Activated naive CD4-positive, alpha-beta T cell treated with anti-CD3 and anti-CD28 coated beads, Interleukin-2, amount 50 U/mL, for 24 hours (primary cell): ENCODE measurements at regions not wholly inside any gene's neighbourhood (a gene's known extent, or its start where the extent isn't known, plus 50 kb on each side); places are given as distances from the start of the nearest gene placed in this dataset.
"Not testable (repeated sequence)": the region's sequence is repeated elsewhere in the genome, so short reads cannot be mapped to it uniquely, and the experiment has no call there.

Source experiments
- H3K27ac Mint-ChIP-seq: one replicate; pipeline ENCODE4 v1.8.0; 2021; ENCODE audit warnings: mild to moderate bottlenecking, mixed read lengths
- H3K27me3 Mint-ChIP-seq: one replicate; pipeline ENCODE4 v1.8.0; 2021; ENCODE audit warnings: mixed read lengths
- H3K36me3 Mint-ChIP-seq: one replicate; pipeline ENCODE4 v1.8.0; 2021; ENCODE audit warnings: mixed read lengths
- H3K4me1 Mint-ChIP-seq: one replicate; pipeline ENCODE4 v1.8.0; 2021; ENCODE audit warnings: mixed read lengths
- H3K4me3 Mint-ChIP-seq: one replicate; pipeline ENCODE4 v1.8.0; 2021; ENCODE audit warnings: mild to moderate bottlenecking, mixed read lengths
- H3K9me3 Mint-ChIP-seq: one replicate; pipeline ENCODE4 v1.8.0; 2021; ENCODE audit warnings: mixed read lengths

DNA sequence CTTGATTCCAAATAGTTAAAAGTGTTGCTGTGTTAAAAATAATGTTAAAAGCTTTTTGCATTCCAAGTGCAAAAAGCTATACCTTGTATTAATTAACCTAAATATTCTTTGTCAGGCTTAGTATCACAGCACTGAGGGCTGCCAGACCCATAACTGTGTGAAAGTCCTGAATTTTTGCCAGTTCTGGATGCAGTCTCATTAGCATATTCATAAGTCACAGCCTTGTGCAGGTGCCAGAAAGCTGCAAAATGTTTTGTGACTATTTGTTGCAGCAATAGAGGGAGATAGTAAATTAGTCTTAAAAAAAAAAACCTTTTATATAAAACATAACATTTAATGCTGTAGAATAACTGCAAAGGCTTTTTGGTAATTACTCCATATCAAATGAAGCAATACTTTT, 56.6 kb downstream of the SLITRK1 start:
- Mint-ChIP-seq H3K4me3 (no peak overlapping the region), H3K27ac (no peak overlapping the region), H3K9me3 (peaks cover 12% of the 10 kb centered on the region), H3K36me3 (no peaks in the 10 kb centered on the region), H3K4me1 (no peaks in the 10 kb centered on the region), H3K27me3 (no peaks in the 10 kb centered on the region)

DNA sequence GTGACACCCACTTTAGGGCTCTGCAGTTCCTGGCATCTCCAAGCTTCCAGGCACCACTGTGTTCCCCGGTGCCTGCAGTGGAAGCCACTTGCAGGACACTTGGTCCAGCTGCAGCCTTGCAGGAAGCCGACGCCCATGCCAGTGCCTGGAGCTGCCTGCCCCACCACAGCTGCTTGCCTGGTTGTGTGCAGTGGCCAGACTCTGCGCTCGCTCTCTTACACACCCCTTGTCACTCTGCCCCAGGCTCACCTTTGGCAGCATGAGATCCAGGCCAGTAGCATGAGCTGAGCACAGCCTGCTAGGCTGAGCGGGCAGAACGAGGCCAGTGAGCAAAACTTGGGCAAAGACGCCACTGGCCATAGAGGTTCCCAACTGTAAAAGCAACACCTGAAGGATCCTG, 57.7 kb downstream of the SLITRK1 start:
- peaks cover 5% of the 10 kb centered on the region for H3K9me3 Mint-ChIP-seq
- H3K27ac Mint-ChIP-seq, result no peak overlapping the region
- H3K36me3 Mint-ChIP-seq, result no peaks in the 10 kb centered on the region
- H3K27me3 Mint-ChIP-seq, result no peaks in the 10 kb centered on the region
- no peak overlapping the region for H3K4me3 Mint-ChIP-seq
- no peaks in the 10 kb centered on the region for H3K4me1 Mint-ChIP-seq

DNA sequence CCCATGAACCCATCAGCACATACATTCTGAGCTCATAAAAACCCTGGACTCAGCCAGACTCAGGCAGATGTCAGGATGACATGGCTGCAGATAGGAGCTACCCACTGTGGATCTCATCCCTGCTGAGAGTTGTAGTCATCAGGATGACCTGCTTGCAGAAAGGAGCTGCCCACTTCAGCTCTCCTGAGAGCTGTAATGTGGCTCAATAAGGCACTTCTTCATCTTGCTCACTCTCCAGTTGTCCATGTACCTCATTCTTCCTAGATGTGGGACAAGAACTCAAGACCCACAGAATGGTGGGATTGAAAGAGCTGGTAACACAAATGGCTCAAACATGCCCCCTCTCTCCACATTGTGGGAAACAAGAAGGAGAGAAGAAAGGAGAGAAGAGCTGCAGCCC, 58.2 kb downstream of the SLITRK1 start:
- Mint-ChIP-seq H3K27ac (no peak overlapping the region), H3K9me3 (peaks cover 4% of the 10 kb centered on the region), H3K36me3 (no peaks in the 10 kb centered on the region), H3K27me3 (no peaks in the 10 kb centered on the region), H3K4me1 (no peaks in the 10 kb centered on the region), H3K4me3 (no peak overlapping the region)

DNA sequence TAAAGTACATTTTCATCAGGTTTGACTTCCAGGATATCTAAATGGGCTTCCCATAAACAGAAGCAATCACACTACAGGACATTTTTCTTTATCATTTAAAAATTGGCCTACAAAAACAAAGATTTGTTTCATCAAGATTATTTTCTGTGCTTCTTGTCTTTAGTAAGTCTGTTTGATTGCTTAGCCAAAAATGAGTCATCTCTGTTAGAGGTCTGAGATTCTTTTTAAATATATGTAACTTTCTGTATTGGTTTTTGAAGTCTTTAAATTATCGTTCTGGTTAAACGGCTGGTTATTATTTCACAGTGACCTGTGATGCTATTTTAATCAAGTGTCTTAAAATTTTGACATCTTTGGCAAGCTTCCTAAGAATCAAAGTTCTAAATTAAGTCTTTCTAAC, 62.7 kb downstream of the SLITRK1 start:
- H3K9me3 Mint-ChIP-seq, result peaks cover 4% of the 10 kb centered on the region

DNA sequence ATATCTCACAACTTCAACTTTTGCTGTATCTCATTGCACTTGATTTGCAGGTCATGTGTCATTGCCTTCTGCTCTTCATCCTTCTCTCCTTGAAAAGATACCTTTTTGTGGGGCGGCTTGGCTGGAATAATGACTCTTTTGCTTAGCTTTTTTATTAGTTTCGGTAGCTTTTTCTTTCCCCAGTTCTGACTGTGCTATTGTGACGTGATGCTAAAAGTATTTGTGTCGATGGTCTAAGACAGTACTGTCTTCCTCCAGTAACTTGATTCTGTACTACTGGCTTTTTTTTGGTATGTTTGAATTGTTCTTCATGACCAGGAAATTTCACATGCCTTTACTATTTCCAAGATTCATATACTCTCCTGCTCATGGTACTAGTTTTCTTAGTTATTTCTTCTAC, 63.1 kb downstream of the SLITRK1 start:
- Mint-ChIP-seq H3K27ac (no peak overlapping the region), H3K36me3 (no peaks in the 10 kb centered on the region), H3K4me1 (no peaks in the 10 kb centered on the region), H3K9me3 (peaks cover 4% of the 10 kb centered on the region), H3K4me3 (no peak overlapping the region), H3K27me3 (no peaks in the 10 kb centered on the region)

More for the DNA sequence above, 62.7 kb downstream of the SLITRK1 start:
- no peaks in the 10 kb centered on the region for H3K4me1 Mint-ChIP-seq
- no peak overlapping the region for H3K4me3 Mint-ChIP-seq
- H3K27ac Mint-ChIP-seq, result no peak overlapping the region
- no peaks in the 10 kb centered on the region for H3K27me3 Mint-ChIP-seq
- no peaks in the 10 kb centered on the region for H3K36me3 Mint-ChIP-seq

DNA sequence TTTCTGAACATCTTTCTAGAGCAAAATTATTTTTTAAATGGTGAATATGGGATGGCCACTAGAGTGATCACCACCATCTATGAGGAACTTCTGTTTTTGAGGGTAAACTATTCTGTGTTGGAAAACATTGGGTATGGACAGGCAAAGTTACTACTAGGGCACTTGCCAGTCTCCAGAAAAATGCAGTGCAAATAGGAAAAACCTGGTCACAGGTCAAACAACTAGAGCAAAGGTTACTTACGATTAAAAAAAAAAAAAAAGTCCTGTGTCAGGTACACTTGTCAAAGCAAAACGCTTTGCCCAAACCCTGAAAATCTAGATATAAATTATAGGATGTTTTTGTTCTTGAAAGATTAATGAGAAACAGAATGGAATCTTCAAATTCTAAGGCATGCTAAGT, 66.2 kb downstream of the SLITRK1 start:
- Mint-ChIP-seq H3K4me3 (no peak overlapping the region), H3K9me3 (peaks cover 9% of the 10 kb centered on the region), H3K36me3 (no peaks in the 10 kb centered on the region), H3K27me3 (no peaks in the 10 kb centered on the region), H3K27ac (no peak overlapping the region), H3K4me1 (no peaks in the 10 kb centered on the region)

DNA sequence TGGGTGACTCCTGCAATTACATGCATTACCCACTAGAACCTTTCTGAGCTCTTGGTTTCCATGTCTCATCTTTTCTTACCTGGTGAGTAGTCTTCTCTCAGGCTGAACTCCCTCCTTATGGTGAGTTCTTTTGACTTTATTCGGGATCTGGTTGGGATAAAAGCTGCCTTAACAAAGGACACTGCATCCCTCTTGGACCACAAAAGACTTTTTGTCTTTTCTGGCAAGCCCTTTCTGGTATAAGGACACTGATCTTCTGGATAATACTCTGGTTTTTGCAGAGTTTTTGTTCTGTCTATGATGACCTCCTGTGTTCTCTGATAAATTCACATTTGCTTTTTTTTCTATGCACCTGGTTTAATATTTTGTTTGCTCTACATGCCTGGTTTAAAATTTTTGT, 66.7 kb downstream of the SLITRK1 start:
- Mint-ChIP-seq H3K27ac (no peak overlapping the region), H3K4me3 (no peak overlapping the region), H3K9me3 (peaks cover 9% of the 10 kb centered on the region), H3K36me3 (no peaks in the 10 kb centered on the region), H3K27me3 (no peaks in the 10 kb centered on the region), H3K4me1 (no peaks in the 10 kb centered on the region)

DNA sequence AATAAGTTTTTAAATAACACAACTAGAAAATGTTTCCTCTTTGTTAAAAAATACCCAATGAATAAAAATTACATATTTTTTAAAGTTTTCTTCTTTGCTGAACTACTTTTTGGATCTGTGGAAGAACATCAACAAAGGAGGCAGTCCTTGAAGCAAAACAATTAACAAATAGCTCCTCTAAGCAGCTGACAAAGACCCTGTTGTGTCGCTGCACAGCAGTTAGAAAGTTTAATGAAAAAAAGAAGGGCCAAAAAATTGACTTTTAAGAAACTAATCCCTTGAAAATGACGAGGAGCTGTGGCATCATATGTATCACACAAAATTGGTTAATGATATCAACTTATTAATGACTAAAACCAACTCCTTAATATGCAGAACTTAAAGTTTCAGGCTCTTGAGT, 72.1 kb downstream of the SLITRK1 start:
- H3K27me3 Mint-ChIP-seq, result no peaks in the 10 kb centered on the region
- H3K9me3 Mint-ChIP-seq, result peaks cover 9% of the 10 kb centered on the region
- H3K36me3 Mint-ChIP-seq, result no peaks in the 10 kb centered on the region
- H3K4me1 Mint-ChIP-seq, result no peaks in the 10 kb centered on the region
- H3K4me3 Mint-ChIP-seq, result no peak overlapping the region
- no peak overlapping the region for H3K27ac Mint-ChIP-seq

DNA sequence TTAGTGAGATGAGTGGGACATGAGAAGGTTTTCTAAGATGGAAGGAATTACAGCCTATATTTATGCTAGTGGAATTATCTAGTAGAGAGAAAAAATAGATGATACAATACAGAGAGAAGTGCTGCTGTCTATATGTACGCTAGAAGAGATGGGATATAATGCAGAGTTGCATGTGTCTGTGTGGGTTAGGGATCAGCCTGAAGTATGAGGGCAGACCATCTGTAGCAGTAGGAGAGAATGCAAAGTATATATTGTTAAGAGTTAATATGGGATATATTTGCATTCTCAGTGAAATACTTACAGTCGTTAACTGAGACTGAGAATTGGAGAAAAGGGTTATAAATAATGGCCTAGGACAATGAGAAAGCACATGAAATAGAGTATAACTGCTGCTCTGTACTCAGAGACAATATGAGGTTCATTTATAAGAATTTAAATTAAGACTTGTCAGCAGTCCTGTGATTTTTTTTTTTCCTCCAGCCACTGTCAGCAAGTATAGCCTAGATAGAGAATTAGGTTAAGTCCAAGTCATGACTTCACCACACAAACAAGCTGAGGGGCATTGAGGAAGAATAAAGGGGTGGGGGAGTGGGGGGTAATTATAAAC, 77.8 kb downstream of the SLITRK1 start:
- H3K9me3 Mint-ChIP-seq, result peaks cover 6% of the 10 kb centered on the region
- no peaks in the 10 kb centered on the region for H3K4me1 Mint-ChIP-seq
- H3K27me3 Mint-ChIP-seq, result no peaks in the 10 kb centered on the region
- no peaks in the 10 kb centered on the region for H3K36me3 Mint-ChIP-seq
- no peak overlapping the region for H3K27ac Mint-ChIP-seq
- H3K4me3 Mint-ChIP-seq, result no peak overlapping the region

DNA sequence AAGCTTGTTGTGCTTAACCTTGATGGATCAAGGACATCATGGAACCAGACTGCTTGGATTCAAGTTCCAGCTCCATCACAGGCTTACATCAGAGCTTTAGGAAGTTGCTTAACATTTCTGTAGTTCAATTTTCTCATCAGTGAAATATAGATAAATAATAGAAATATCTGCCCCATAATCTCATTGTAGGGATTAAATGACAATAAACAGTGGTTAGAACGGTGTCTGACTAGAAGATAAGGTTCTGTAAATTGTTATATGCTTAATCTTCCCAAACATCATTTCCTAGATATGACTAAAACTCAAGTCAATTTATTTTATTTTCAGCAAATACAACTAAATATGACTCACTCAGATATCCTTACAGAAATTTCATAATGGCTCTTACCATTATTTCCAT, 83.5 kb downstream of the SLITRK1 start:
- Mint-ChIP-seq H3K4me1 (no peaks in the 10 kb centered on the region), H3K9me3 (peaks cover 6% of the 10 kb centered on the region), H3K36me3 (no peaks in the 10 kb centered on the region), H3K27ac (no peak overlapping the region), H3K27me3 (no peaks in the 10 kb centered on the region), H3K4me3 (no peak overlapping the region)

DNA sequence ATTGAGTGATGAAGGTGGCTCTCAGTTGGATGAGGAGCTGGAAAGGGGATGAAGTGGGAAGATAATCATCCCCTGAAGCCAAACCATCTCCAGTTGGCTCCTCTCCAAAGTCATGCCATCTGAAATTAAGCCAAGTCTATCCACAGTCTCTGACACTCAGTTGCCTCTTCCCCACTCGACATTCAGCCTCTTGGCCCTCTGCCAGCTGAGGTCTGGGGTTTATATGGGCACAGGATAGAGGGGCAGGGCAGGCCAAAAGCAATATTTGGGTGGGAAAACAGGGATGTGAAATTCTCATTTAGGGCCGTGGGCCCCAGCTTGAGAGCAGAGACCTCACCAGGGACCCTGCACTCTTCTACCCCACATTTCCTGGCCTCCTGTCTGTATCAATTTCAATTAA, 85.9 kb downstream of the SLITRK1 start:
- Mint-ChIP-seq H3K4me3 (no peak overlapping the region), H3K4me1 (no peaks in the 10 kb centered on the region), H3K27ac (no peak overlapping the region), H3K9me3 (no peaks in the 10 kb centered on the region), H3K36me3 (no peaks in the 10 kb centered on the region), H3K27me3 (no peaks in the 10 kb centered on the region)

DNA sequence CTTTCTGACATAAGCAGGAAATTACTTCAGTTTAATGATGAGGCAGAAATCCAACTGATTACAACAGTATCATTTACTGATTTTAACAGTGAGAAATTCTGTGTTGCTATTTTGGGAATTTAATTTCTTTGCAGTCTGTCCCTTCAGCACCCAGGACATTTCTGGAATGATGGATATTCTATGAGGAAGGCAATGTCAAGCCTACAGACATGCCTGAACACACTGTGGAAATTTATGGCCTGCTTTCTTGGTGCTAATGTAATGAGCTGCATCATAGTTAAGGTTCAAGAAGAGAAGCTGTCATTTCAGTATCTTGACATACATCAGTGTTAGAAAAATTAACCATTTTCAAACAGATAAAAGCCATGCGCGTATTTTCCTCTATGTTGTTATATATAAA, 87.7 kb downstream of the SLITRK1 start:
- Mint-ChIP-seq H3K27me3 (no peaks in the 10 kb centered on the region), H3K36me3 (no peaks in the 10 kb centered on the region), H3K27ac (no peak overlapping the region), H3K4me3 (no peak overlapping the region), H3K9me3 (no peaks in the 10 kb centered on the region), H3K4me1 (no peaks in the 10 kb centered on the region)

DNA sequence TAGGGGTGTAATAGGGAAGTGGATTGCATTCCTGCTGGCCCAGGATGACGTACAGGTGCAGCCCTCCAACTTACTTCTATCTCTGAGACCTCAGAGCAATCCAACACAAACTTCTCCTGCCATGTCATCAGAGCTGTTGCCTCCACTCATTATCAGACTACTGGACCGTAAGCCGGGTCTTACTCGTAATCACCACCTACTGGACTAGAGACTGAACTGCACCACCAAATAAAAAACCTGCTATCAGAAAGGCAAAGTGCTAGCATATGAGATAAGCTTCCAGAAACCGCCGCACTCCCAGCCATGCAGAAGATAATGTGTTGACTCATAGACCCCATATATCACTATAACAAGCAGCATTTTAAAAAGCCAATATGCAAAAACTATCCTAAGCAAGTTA, 102.0 kb downstream of the SLITRK1 start:
- H3K4me3 Mint-ChIP-seq, result no peak overlapping the region
- peaks cover 18% of the 10 kb centered on the region for H3K9me3 Mint-ChIP-seq
- no peak overlapping the region for H3K27ac Mint-ChIP-seq
- no peaks in the 10 kb centered on the region for H3K36me3 Mint-ChIP-seq
- no peaks in the 10 kb centered on the region for H3K27me3 Mint-ChIP-seq
- no peaks in the 10 kb centered on the region for H3K4me1 Mint-ChIP-seq

DNA sequence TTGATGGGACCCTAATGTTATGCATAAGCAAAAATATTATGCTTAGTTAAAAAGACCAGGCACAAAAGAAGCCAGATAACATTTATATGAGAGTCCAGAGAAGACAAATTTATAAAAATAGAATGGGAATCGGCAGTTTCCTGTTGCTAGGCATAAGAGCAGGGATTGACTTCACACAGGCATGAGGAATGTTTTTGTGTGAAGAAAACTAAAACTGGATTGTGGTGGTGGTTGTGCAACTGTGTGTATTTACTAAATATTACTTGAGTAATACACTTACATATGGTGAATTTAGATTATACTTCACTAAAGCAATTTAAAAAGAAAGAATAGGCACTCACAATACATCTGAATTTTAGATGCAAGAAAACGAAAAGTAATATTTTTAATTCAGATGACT, 108.3 kb downstream of the SLITRK1 start:
- peaks cover 5% of the 10 kb centered on the region for H3K9me3 Mint-ChIP-seq
- H3K27ac Mint-ChIP-seq, result no peak overlapping the region
- H3K4me3 Mint-ChIP-seq, result no peak overlapping the region
- H3K4me1 Mint-ChIP-seq, result no peaks in the 10 kb centered on the region
- H3K36me3 Mint-ChIP-seq, result no peaks in the 10 kb centered on the region
- H3K27me3 Mint-ChIP-seq, result no peaks in the 10 kb centered on the region

DNA sequence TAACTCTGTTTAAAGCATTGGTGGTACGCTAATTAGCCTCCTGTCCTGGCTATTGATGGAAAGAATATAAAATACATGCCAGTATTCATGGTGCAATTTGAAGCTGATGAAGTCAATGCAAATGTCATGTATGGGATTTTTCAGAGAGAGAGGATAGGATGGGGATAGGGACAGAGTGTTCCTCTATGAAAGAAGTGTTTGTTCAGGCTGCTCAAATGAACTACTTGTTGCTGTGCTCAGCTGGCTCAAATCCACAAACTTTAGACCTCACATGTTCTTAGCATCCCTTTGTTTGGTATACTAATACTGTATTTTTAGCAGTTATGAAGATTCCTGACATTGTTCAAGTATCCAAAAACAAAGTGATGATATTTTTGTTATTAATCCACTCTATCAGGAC, 116.5 kb downstream of the SLITRK1 start:
- H3K9me3 Mint-ChIP-seq, result peaks cover 12% of the 10 kb centered on the region
- H3K27ac Mint-ChIP-seq, result no peak overlapping the region
- no peaks in the 10 kb centered on the region for H3K36me3 Mint-ChIP-seq
- H3K4me1 Mint-ChIP-seq, result no peaks in the 10 kb centered on the region
- no peak overlapping the region for H3K4me3 Mint-ChIP-seq
- no peaks in the 10 kb centered on the region for H3K27me3 Mint-ChIP-seq

DNA sequence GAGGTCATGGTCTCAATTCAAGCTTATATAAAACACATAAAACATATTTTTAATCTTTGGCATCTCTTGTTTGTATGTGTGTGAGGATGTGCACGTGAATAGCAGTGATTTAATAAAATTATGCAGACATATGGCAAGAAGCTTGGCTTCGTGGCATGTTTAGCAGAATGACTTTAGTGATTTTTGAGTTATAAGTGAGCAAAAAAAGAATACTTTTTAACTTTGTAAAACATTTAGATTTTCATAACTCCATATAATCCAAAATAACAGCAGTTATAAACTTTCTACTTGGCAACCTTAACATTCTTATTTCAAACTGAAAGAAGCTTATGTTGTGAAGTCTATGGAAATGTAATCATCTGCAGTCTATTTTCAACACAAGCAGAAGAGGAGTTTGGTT, 120.6 kb downstream of the SLITRK1 start:
- Mint-ChIP-seq H3K4me3 (no peak overlapping the region), H3K36me3 (no peaks in the 10 kb centered on the region), H3K9me3 (peaks cover 7% of the 10 kb centered on the region), H3K4me1 (no peaks in the 10 kb centered on the region), H3K27me3 (no peaks in the 10 kb centered on the region), H3K27ac (no peak overlapping the region)

DNA sequence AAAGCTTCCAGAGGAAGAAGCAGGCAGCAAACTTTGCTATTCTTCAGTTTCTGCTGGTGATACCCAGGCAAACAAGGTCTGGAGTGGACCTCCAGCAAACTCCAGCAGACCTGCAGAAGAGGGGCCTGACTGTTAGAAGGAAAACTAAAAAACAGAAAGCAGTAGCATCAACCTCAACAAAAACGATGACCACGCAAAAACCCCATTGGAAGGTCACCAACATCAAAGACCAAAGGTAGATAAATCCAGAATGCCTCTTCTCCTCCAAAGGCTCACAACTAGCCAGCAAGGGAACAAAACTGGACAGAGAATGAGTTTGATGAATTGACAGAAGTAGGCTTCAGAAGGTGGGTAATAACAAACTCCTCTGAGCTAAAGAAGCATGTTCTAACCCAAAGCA, 127.1 kb downstream of the SLITRK1 start:
- not testable (repeated sequence) for H3K4me1 Mint-ChIP-seq, H3K36me3 Mint-ChIP-seq, H3K27ac Mint-ChIP-seq, H3K27me3 Mint-ChIP-seq, H3K4me3 Mint-ChIP-seq
- H3K9me3 Mint-ChIP-seq, result peaks cover 20% of the 10 kb centered on the region
